ENCODE measurements at regions not wholly inside any gene's neighbourhood (a gene's known extent, or its start where the extent isn't known, plus 50 kb on each side); places are given as distances from the start of the nearest gene placed in this dataset.

GRCh38 chr3:182035324-182035723 lies 323.6 kb downstream of the SOX2 start:
- no peak for TF ChIP-seq CTCF (IDR thresholded peaks at IDR 0.05)
- no peak for TF ChIP-seq POLR2AphosphoS5 (IDR thresholded peaks at IDR 0.05)

Measured in suprapubic skin (tissue), 3 donors.